ENCODE measurements at regions not wholly inside any gene's neighbourhood (a gene's known extent, or its start where the extent isn't known, plus 50 kb on each side); places are given as distances from the start of the nearest gene placed in this dataset.
A peak's percentile ranks its signal among the peaks of the same experiment; 100 is the strongest.

DNA sequence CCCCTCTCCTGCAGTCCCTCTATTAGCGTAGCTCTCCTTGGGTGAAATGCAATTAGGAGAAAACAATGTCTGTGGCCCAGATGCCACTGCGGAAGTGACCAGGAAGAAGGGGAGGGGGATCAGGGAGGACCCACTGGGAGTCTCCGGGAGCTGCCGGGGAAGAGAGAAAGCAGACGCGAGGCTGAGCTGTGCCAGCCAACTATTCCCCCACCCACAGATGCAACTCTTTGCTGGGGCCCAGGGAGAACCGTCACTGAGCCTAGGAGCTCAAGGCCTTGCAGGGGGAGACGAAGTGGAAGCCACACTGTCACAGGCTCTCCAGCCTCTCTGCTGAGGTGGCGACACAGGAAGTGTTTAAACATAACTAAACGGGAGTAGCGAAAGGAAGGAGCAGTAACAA, 149.2 kb downstream of the BCOR start:
- H3K27ac ChIP-seq: no peak overlapping the region
- TF ChIP-seq, protein P1, sequence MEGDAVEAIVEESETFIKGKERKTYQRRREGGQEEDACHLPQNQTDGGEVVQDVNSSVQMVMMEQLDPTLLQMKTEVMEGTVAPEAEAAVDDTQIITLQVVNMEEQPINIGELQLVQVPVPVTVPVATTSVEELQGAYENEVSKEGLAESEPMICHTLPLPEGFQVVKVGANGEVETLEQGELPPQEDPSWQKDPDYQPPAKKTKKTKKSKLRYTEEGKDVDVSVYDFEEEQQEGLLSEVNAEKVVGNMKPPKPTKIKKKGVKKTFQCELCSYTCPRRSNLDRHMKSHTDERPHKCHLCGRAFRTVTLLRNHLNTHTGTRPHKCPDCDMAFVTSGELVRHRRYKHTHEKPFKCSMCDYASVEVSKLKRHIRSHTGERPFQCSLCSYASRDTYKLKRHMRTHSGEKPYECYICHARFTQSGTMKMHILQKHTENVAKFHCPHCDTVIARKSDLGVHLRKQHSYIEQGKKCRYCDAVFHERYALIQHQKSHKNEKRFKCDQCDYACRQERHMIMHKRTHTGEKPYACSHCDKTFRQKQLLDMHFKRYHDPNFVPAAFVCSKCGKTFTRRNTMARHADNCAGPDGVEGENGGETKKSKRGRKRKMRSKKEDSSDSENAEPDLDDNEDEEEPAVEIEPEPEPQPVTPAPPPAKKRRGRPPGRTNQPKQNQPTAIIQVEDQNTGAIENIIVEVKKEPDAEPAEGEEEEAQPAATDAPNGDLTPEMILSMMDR (conservative IDR thresholded peaks at IDR 0.05): no peak

- TF ChIP-seq, protein P1 (conservative IDR thresholded peaks at IDR 0.05): no peak
- H3K27ac ChIP-seq: no peak overlapping the region
Measured at GRCh38 chrX:39950018-39950688, 147.6 kb downstream of the BCOR start.

DNA sequence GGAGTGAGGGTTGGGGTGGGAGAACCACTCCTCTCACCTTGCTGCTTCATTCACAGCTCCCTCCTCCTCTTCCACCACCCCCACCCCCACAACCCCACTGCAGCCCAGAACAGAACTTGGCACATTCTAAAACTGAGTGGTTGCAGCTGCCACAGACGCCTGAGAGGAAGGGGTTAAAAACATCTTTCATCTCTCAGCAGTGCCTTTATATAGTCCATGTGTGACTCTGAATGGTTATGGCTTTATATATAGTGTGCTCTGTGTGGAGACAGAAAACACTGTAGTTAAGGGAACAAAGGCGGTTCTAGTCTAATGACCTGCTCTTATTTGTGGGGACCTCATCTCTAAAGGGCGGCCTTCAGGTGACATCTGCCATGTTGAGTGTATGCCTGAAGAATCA, 144.8 kb downstream of the BCOR start:
- H3K27ac ChIP-seq: peak overlapping the region; percentile 65
- TF ChIP-seq, protein P1 (conservative IDR thresholded peaks at IDR 0.05): no peak

- H3K27ac ChIP-seq: peak overlapping the region; percentile 65
Measured at GRCh38 chrX:39953879-39954278, 143.9 kb downstream of the BCOR start.

GRCh38 chrX:39954851-39955250, 142.9 kb downstream of the BCOR start:
- peak overlapping the region; percentile 65; the same call in 1 of the 2 replicates for H3K27ac ChIP-seq

More at GRCh38 chrX:39953879-39954278, 143.9 kb downstream of the BCOR start:
- TF ChIP-seq, protein P1 (conservative IDR thresholded peaks at IDR 0.05): no peak

GRCh38 chrX:39955625-39956024, 142.1 kb downstream of the BCOR start:
- TF ChIP-seq, protein P1 (conservative IDR thresholded peaks at IDR 0.05): no peak

More at GRCh38 chrX:39954851-39955250, 142.9 kb downstream of the BCOR start:
- TF ChIP-seq, protein P1 (conservative IDR thresholded peaks at IDR 0.05): no peak

DNA sequence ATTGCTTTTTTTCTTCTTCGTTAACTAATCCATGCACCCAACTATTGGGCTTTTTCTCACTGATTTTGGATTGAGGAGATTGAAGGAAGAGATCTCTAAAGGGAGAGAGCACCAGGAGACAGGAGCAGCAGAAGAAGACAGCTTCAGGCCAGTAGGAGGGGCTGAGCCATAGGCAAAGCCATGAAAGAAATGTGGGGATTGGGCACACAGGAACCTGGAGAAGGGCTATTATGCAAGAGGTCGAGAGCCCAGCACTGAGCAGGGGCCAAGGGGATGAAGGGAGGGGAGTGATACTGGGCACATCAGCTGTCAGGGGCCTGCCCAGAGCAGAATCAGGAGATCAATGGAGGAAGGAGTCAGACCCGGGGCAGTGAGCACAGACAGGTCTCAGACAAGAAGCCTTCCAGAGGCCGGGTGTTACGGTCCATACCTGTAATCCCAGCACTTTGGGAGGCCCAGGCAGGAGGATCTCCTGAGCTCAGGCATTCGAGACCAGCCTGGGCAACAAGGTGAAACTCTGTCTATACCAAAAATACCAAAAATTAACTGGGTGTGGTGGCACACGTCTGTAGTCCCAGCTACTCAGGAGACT, 140.9 kb downstream of the BCOR start:
- no peak overlapping the region for H3K27ac ChIP-seq
- TF ChIP-seq, protein P1 (conservative IDR thresholded peaks at IDR 0.05): no peak

More at GRCh38 chrX:39955625-39956024, 142.1 kb downstream of the BCOR start:
- H3K27ac ChIP-seq: no peak overlapping the region

Data from VCaP (cell line).